ENCODE measurements at regions not wholly inside any gene's neighbourhood (a gene's known extent, or its start where the extent isn't known, plus 50 kb on each side); places are given as distances from the start of the nearest gene placed in this dataset.

- Mint-ChIP-seq H3K4me1 (ENCODE audit: low read depth) (no peaks in the 10 kb centered on the region), H3K27ac (no peak overlapping the region)
- POLR2A ChIA-PET = no interaction called here
Observed at GRCh38 chr18:76064998-76065397, 430.0 kb downstream of the ZNF516 start.

GRCh38 chr18:76058146-76058545, 436.9 kb downstream of the ZNF516 start:
- no peak for DNase-seq
- POLR2A ChIA-PET = no interaction called here
- CTCF ChIA-PET = no interaction called here
- Mint-ChIP-seq H3K27me3 (peaks cover 2% of the 10 kb centered on the region), H3K9me3 (no peaks in the 10 kb centered on the region), H3K36me3 (no peaks in the 10 kb centered on the region), H3K4me3 (no peak overlapping the region), H3K27ac (no peak overlapping the region), H3K4me1 (ENCODE audit: low read depth) (no peaks in the 10 kb centered on the region)
- intact Hi-C loops (cut with micrococcal nuclease) = no loop called here

More at GRCh38 chr18:76064998-76065397, 430.0 kb downstream of the ZNF516 start:
- Mint-ChIP-seq H3K9me3 (no peaks in the 10 kb centered on the region), H3K4me3 (no peak overlapping the region), H3K27me3 (peaks cover 2% of the 10 kb centered on the region), H3K36me3 (no peaks in the 10 kb centered on the region)
- intact Hi-C loops (cut with micrococcal nuclease) = no loop called here
- DNase-seq = no peak
- CTCF ChIA-PET = no interaction called here

GRCh38 chr18:76057386-76057785, 437.7 kb downstream of the ZNF516 start:
- Mint-ChIP-seq H3K36me3 (no peaks in the 10 kb centered on the region), H3K27me3 (peaks cover 2% of the 10 kb centered on the region), H3K27ac (no peak overlapping the region), H3K4me3 (no peak overlapping the region), H3K4me1 (ENCODE audit: low read depth) (no peaks in the 10 kb centered on the region), H3K9me3 (no peaks in the 10 kb centered on the region)
- intact Hi-C loops (cut with micrococcal nuclease) = no loop called here
- POLR2A ChIA-PET = no interaction called here
- CTCF ChIA-PET = no interaction called here
- no peak for DNase-seq

- ChIA-PET POLR2A (no interaction called here), CTCF (no interaction called here)
- H3K4me3 Mint-ChIP-seq = no peak overlapping the region
- H3K36me3 Mint-ChIP-seq = no peaks in the 10 kb centered on the region
- DNase-seq = no peak
- H3K27ac Mint-ChIP-seq = no peak overlapping the region
- no peaks in the 10 kb centered on the region for H3K9me3 Mint-ChIP-seq
- H3K4me1 Mint-ChIP-seq (ENCODE audit: low read depth) = no peaks in the 10 kb centered on the region
- intact Hi-C loops (cut with micrococcal nuclease) = no loop called here
- H3K27me3 Mint-ChIP-seq = peaks cover 2% of the 10 kb centered on the region
Observed at GRCh38 chr18:76056471-76057110, 438.5 kb downstream of the ZNF516 start.

- no peaks in the 10 kb centered on the region for H3K36me3 Mint-ChIP-seq
- H3K4me1 Mint-ChIP-seq (ENCODE audit: low read depth) = no peaks in the 10 kb centered on the region
- DNase-seq = no peak
- H3K9me3 Mint-ChIP-seq = peaks cover 3% of the 10 kb centered on the region
- H3K27me3 Mint-ChIP-seq = no peaks in the 10 kb centered on the region
- ChIA-PET POLR2A (no interaction called here), CTCF (no interaction called here)
- H3K27ac Mint-ChIP-seq = no peak overlapping the region
- intact Hi-C loops (cut with micrococcal nuclease) = no loop called here
- H3K4me3 Mint-ChIP-seq = no peak overlapping the region
Observed at GRCh38 chr18:76055578-76055977, 439.5 kb downstream of the ZNF516 start.

- ChIA-PET POLR2A (no interaction called here), CTCF (no interaction called here)
- Mint-ChIP-seq H3K27me3 (no peaks in the 10 kb centered on the region), H3K27ac (no peak overlapping the region), H3K4me1 (ENCODE audit: low read depth) (no peaks in the 10 kb centered on the region), H3K9me3 (peaks cover 3% of the 10 kb centered on the region), H3K36me3 (no peaks in the 10 kb centered on the region), H3K4me3 (no peak overlapping the region)
- no peak for DNase-seq
- intact Hi-C loops (cut with micrococcal nuclease) = no loop called here
Observed at GRCh38 chr18:76055025-76055424, 440.0 kb downstream of the ZNF516 start.

- Mint-ChIP-seq H3K4me3 (no peak overlapping the region), H3K27ac (no peak overlapping the region), H3K4me1 (ENCODE audit: low read depth) (no peaks in the 10 kb centered on the region), H3K36me3 (no peaks in the 10 kb centered on the region), H3K9me3 (peaks cover 3% of the 10 kb centered on the region), H3K27me3 (no peaks in the 10 kb centered on the region)
- CTCF ChIA-PET = no interaction called here
- intact Hi-C loops (cut with micrococcal nuclease) = no loop called here
- POLR2A ChIA-PET = no interaction called here
- no peak for DNase-seq
Observed at GRCh38 chr18:76054156-76054555, 440.9 kb downstream of the ZNF516 start.

- DNase-seq = no peak
- H3K4me1 Mint-ChIP-seq (ENCODE audit: low read depth) = no peaks in the 10 kb centered on the region
- CTCF ChIA-PET = no interaction called here
- H3K27ac Mint-ChIP-seq = no peak overlapping the region
- no peaks in the 10 kb centered on the region for H3K36me3 Mint-ChIP-seq
- POLR2A ChIA-PET = no interaction called here
- peaks cover 3% of the 10 kb centered on the region for H3K9me3 Mint-ChIP-seq
- no peak overlapping the region for H3K4me3 Mint-ChIP-seq
- no peaks in the 10 kb centered on the region for H3K27me3 Mint-ChIP-seq
- intact Hi-C loops (cut with micrococcal nuclease) = no loop called here
Observed at GRCh38 chr18:76053551-76053950, 441.5 kb downstream of the ZNF516 start.

GRCh38 chr18:76052227-76052595, 442.8 kb downstream of the ZNF516 start:
- ChIA-PET POLR2A (no interaction called here), CTCF (no interaction called here)
- intact Hi-C loops (cut with micrococcal nuclease) = no loop called here
- Mint-ChIP-seq H3K9me3 (peaks cover 3% of the 10 kb centered on the region), H3K27ac (no peak overlapping the region), H3K36me3 (no peaks in the 10 kb centered on the region), H3K4me3 (no peak overlapping the region), H3K27me3 (no peaks in the 10 kb centered on the region), H3K4me1 (ENCODE audit: low read depth) (no peaks in the 10 kb centered on the region)
- DNase-seq = no peak

GRCh38 chr18:76051396-76052226, 443.4 kb downstream of the ZNF516 start:
- intact Hi-C loops (cut with micrococcal nuclease) = no loop called here
- Mint-ChIP-seq H3K4me1 (ENCODE audit: low read depth) (no peaks in the 10 kb centered on the region), H3K27me3 (no peaks in the 10 kb centered on the region), H3K4me3 (no peak overlapping the region), H3K36me3 (no peaks in the 10 kb centered on the region), H3K9me3 (peaks cover 3% of the 10 kb centered on the region), H3K27ac (no peak overlapping the region)
- ChIA-PET CTCF (no interaction called here), POLR2A (no interaction called here)
- no peak for DNase-seq

- POLR2A ChIA-PET = no interaction called here
- CTCF ChIA-PET = no interaction called here
- Mint-ChIP-seq H3K4me3 (no peak overlapping the region), H3K4me1 (ENCODE audit: low read depth) (no peaks in the 10 kb centered on the region), H3K27me3 (no peaks in the 10 kb centered on the region), H3K36me3 (no peaks in the 10 kb centered on the region), H3K9me3 (peaks cover 3% of the 10 kb centered on the region), H3K27ac (no peak overlapping the region)
- no peak for DNase-seq
- intact Hi-C loops (cut with micrococcal nuclease) = no loop called here
Observed at GRCh38 chr18:76046221-76046620, 448.8 kb downstream of the ZNF516 start.

GRCh38 chr18:76042511-76042910, 452.5 kb downstream of the ZNF516 start:
- intact Hi-C loops (cut with micrococcal nuclease) = no loop called here
- H3K27me3 Mint-ChIP-seq = no peaks in the 10 kb centered on the region
- H3K4me3 Mint-ChIP-seq = no peak overlapping the region
- H3K36me3 Mint-ChIP-seq = no peaks in the 10 kb centered on the region
- DNase-seq = no peak
- no peaks in the 10 kb centered on the region for H3K4me1 Mint-ChIP-seq (ENCODE audit: low read depth)
- H3K9me3 Mint-ChIP-seq = no peaks in the 10 kb centered on the region
- ChIA-PET CTCF (no interaction called here), POLR2A (no interaction called here)
- no peak overlapping the region for H3K27ac Mint-ChIP-seq

GRCh38 chr18:76018210-76018609, 476.8 kb downstream of the ZNF516 start:
- H3K9me3 Mint-ChIP-seq = peaks cover 4% of the 10 kb centered on the region
- intact Hi-C loops (cut with micrococcal nuclease) = no loop called here
- DNase-seq = no peak
- no peaks in the 10 kb centered on the region for H3K27me3 Mint-ChIP-seq
- ChIA-PET POLR2A (no interaction called here), CTCF (no interaction called here)
- H3K27ac Mint-ChIP-seq = no peak overlapping the region
- H3K4me1 Mint-ChIP-seq (ENCODE audit: low read depth) = no peaks in the 10 kb centered on the region
- no peaks in the 10 kb centered on the region for H3K36me3 Mint-ChIP-seq
- no peak overlapping the region for H3K4me3 Mint-ChIP-seq
